BJ (cell line): ENCODE measurements at regions not wholly inside any gene's neighbourhood (a gene's known extent, or its start where the extent isn't known, plus 50 kb on each side); places are given as distances from the start of the nearest gene placed in this dataset.
A peak's percentile ranks its signal among the peaks of the same experiment; 100 is the strongest.

ENCODE experiments used
- CTCF ChIA-PET: fragments of 350-600 bp; formaldehyde crosslinking; extraction: SDS; loops from one replicate; lab custom pipeline; 2021; ENCODE audit warnings: antibody characterized with exemption, inconsistent platforms; lab: Yijun Ruan, JAX
- POLR2A ChIA-PET: fragments of 300-600 bp; sonication (Branson Sonifier 250); formaldehyde crosslinking; extraction: SDS; loops from one replicate; lab custom pipeline; 2021; ENCODE audit warnings: antibody characterized with exemption; lab: Charles Lee
- DNase-seq: peaks from one replicate; pipeline ENCODE4 v3.0.0-alpha.2; 2011; ENCODE audit warnings: low read depth
- H3K27me3 ChIP-seq: 2 replicates; pipeline ENCODE4 v1.6.0; 2011; ENCODE audit warnings: low read length; ENCODE audit not compliant: control insufficient read depth, insufficient read depth
- H3K36me3 ChIP-seq: 2 replicates; pipeline ENCODE4 v1.5.1; 2011; ENCODE audit warnings: low read length; ENCODE audit not compliant: control insufficient read depth, insufficient read depth
- H3K4me3 ChIP-seq: 2 replicates; pipeline ENCODE4 v1.5.1; 2011; ENCODE audit warnings: low read depth, mild to moderate bottlenecking, control low read depth, low read length
- TF ChIP-seq, protein P1 (sequence below): IDR thresholded peaks from 2 replicates; pipeline ENCODE4 v1.5.1; 2011; ENCODE audit warnings: low read depth, mild to moderate bottlenecking, control low read depth, inconsistent platforms, low read length, moderate library complexity; ENCODE audit not compliant: insufficient read depth

DNA sequence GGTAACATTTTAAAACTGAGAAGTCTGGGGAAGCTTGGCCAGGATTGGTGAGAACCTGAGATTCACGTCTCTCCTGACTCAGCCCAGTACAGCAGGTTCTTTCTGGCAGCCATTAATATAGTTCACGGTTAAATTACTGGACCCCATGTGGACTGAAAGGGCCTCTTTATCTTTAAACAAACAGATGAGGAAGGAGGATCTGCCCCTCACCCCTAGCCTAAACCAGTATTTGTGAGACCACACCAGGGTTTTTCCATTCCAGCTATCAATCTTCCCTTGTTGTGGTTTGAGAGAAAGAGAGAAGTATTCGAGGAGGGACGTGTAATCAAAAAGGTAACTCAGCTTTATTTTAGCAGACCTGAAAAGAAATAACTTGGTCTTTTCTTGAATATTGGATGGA lies 137.1 kb downstream of the PROX1 start:
- Histone ChIP-seq H3K27me3 (no peaks in the 10 kb centered on the region), H3K4me3 (no peak overlapping the region), H3K36me3 (no peaks in the 10 kb centered on the region)
- ChIA-PET CTCF (interaction anchor here (1.5 kb wide), 1 partner anchor 23 kb away, joined by 4 read pairs; no protein-coding TSS in a partner anchor), POLR2A (no interaction called here)
- TF ChIP-seq, protein P1, sequence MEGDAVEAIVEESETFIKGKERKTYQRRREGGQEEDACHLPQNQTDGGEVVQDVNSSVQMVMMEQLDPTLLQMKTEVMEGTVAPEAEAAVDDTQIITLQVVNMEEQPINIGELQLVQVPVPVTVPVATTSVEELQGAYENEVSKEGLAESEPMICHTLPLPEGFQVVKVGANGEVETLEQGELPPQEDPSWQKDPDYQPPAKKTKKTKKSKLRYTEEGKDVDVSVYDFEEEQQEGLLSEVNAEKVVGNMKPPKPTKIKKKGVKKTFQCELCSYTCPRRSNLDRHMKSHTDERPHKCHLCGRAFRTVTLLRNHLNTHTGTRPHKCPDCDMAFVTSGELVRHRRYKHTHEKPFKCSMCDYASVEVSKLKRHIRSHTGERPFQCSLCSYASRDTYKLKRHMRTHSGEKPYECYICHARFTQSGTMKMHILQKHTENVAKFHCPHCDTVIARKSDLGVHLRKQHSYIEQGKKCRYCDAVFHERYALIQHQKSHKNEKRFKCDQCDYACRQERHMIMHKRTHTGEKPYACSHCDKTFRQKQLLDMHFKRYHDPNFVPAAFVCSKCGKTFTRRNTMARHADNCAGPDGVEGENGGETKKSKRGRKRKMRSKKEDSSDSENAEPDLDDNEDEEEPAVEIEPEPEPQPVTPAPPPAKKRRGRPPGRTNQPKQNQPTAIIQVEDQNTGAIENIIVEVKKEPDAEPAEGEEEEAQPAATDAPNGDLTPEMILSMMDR = no peak
- DNase-seq = no peak

DNA sequence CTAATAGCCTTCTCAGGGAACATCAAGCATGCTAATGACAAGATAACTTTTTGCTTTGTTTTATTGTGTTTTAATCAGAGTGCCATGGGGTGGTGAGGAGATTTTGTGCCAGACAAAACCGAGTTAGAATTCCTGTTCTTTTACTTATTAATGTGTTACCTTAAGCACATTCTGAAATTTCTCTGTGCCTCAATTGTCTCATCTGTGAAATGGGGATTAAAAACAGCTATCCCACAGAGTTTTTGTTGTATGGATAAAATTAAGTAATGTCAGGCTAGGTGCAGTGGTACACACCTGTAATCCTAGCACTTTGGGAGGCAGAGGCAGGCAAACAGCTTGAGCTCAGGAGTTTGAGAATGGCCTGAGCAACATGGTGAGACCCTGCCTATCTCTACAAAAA lies 138.0 kb downstream of the PROX1 start:
- TF ChIP-seq, protein P1 = no peak
- CTCF ChIA-PET = interaction anchor here (0.9 to 1.5 kb wide), 2 partner anchors 10 to 24 kb away, joined by 3 to 4 read pairs; no protein-coding TSS in a partner anchor
- H3K4me3 ChIP-seq = no peak overlapping the region
- POLR2A ChIA-PET = interaction anchor here (0.7 kb wide), 1 partner anchor 847 kb away, joined by 5 read pairs; no protein-coding TSS in a partner anchor
- H3K36me3 ChIP-seq = no peaks in the 10 kb centered on the region
- DNase-seq = no peak
- no peaks in the 10 kb centered on the region for H3K27me3 ChIP-seq

DNA sequence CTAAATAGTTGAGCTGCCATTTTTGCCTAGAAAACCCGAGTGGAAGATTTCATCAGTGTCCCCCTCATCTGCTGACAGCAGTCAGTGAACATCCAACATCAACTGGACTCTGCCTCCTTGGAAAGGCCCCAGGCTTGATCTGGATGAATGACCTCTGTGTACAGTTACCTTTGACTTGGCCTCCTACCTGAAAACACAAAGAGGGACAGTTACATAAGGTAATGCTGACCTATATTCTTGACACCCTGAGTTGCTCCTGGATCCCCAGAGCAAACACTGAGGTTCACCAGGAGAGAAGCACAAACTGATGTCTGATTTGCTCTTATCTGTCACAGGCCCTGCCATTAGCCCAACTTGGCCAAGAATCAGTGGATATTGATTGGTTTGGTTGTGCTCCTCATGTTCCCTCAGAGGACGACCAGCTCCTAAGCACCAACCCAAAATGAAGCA lies 138.9 kb downstream of the PROX1 start:
- CTCF ChIA-PET = no interaction called here
- DNase-seq = no peak
- TF ChIP-seq, protein P1 = no peak
- peaks cover 2% of the 10 kb centered on the region; the same call in 1 of the 2 replicates for H3K27me3 ChIP-seq
- no peaks in the 10 kb centered on the region for H3K36me3 ChIP-seq
- POLR2A ChIA-PET = no interaction called here
- H3K4me3 ChIP-seq = no peak overlapping the region

DNA sequence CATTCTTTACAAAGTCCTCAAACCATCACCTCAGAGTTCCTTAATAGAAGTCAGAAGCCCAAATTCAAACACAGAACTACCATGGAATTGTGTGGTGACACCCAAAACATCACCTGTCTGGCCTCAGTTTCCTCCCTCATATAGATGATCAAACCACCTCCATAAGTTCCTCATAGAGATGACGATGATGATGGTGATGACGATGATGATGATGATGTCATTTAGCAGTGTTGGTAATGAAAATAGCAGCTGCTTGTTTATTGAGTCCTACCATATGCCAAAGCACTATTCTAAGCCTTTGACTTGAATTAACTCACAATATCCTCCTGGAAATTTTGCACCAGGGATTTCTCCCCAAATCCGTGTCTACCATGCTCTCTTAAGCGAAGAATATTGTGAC lies 139.9 kb downstream of the PROX1 start:
- H3K36me3 ChIP-seq = no peaks in the 10 kb centered on the region
- POLR2A ChIA-PET = no interaction called here

DNA sequence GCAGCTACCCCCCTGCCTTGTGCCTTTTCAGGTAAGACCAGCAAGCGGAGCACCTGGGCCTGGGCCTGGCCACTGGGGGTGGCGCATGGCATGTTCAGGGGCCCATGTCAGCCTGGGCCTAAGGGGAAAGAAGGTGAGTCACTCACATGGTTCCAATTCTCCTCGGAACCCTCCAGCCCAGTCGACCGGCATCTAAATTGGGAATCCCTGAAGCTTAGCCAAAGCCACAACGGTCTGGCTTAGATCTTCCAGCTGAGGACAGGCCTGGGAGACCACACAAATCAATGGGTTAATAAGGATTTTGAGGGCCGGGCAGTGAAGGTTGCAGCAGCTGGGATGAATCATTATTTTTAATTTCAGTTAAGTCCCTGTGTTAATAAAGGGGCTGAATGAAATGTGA lies 145.1 kb upstream of the SMYD2 start:
- TF ChIP-seq, protein P1 = no peak
- POLR2A ChIA-PET = no interaction called here

More for the DNA sequence above, 139.9 kb downstream of the PROX1 start:
- Histone ChIP-seq H3K27me3 (peaks cover 2% of the 10 kb centered on the region; the same call in 1 of the 2 replicates), H3K4me3 (no peak overlapping the region)
- CTCF ChIA-PET = no interaction called here
- TF ChIP-seq, protein P1 = no peak
- no peak for DNase-seq

More for the DNA sequence above, 145.1 kb upstream of the SMYD2 start:
- CTCF ChIA-PET = interaction anchor here (0.6 to 1.1 kb wide), 2 partner anchors 10 to 73 kb away, joined by 3 read pairs; no protein-coding TSS in a partner anchor
- Histone ChIP-seq H3K4me3 (no peak overlapping the region), H3K27me3 (peaks cover 2% of the 10 kb centered on the region; the same call in 1 of the 2 replicates), H3K36me3 (no peaks in the 10 kb centered on the region)
- DNase-seq = peak; percentile 26
